ENCODE measurements at regions not wholly inside any gene's neighbourhood (a gene's known extent, or its start where the extent isn't known, plus 50 kb on each side); places are given as distances from the start of the nearest gene placed in this dataset.

DNA sequence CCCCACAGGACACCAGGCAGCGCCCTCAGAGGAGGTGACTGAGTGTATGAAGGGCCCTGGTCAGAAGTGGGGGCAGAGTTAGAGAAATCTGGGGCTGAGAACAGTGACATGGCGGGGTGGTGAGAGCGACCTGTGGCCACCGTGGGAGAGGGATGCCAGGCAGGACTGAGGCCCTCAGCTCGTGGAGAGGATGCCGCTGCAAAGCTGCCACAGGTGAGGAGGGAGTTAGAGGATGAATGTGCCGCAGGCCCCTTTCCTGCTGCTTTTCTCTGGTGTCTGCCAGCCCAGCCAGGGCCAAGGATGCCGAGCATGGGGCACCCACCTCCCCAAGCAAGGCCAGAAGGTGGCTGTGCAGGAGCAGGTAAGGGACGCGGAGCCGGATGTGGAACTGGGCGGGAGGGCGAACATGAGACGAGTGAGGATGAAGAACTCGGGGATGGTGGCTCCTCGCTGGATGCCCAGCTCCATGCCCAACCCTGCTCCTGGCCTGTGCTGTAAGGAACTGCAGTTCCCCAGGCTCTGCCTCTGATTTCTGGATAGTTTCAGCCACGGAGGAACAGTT, 269.2 kb upstream of the HDAC4 start:
- peak overlapping the region; percentile 18 to 83 (median 62); a peak in 20 of 22 replicates for H3K4me2 ChIP-seq
- no peak for TF ChIP-seq Cebpa-rat (IDR thresholded peaks at IDR 0.05)
- H3K27ac ChIP-seq = peak overlapping the region in 3 of 11 experiments; percentile 25 to 45 (median 32); a peak in 3 of 22 replicates
- H3K27me3 ChIP-seq = no peaks in the 10 kb centered on the region
- H3K4me3 ChIP-seq = no peak overlapping the region
- no peaks in the 10 kb centered on the region for H4K20me1 ChIP-seq
- peak overlapping the region in 5 of 11 experiments; percentile 8 to 54 (median 27); a peak in 7 of 22 replicates for H3K9ac ChIP-seq
- no peaks in the 10 kb centered on the region for H3K36me3 ChIP-seq
- H3K9me3 ChIP-seq (replicated peaks in 1 of 11) = no peaks in the 10 kb centered on the region
- H3K4me1 ChIP-seq = peaks cover 15 to 63% (median 42%) of the 10 kb centered on the region in 10 experiments

DNA sequence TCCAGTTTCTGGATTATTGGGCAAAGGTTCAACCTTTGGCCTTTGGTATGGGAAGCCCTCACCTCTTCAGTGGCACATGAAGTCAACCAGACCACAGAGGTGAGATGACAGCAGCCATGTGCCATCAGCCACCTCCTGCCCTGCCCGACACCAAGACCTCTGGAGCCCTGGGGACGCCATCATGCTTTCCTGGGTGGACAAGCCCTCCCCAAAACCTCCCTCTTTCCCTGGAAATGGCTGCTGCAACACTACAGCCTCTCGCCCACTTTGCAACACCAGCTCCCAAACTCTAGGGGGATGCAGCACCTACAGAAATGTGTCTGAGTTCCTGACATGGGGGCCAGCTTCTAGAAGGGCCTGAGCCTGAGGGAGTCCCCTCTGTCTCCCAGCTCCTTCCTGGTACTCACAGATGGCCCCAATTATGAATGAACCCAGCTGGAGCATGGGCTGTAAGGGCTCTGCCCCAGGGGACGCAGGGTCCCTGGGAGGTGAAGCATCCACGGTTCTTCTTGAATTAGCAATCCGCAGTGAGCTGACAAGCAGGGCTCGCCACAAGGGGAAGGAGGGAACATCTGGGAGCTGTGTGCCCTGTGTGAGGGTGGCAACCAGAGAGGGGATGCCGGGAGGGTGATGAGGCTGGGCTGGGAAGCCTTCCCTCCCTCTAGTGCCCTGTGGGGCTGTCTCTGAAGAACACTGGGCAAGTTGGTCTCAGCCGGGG, 268.5 kb upstream of the HDAC4 start:
- H3K4me2 ChIP-seq = peak overlapping the region; percentile 18 to 83 (median 62); a peak in 20 of 22 replicates
- H3K9ac ChIP-seq = peak overlapping the region in 5 of 11 experiments; percentile 8 to 54 (median 27); a peak in 7 of 22 replicates
- peak overlapping the region in 3 of 11 experiments; percentile 25 to 45 (median 32); a peak in 3 of 22 replicates for H3K27ac ChIP-seq
- no peaks in the 10 kb centered on the region for H3K27me3 ChIP-seq
- H3K9me3 ChIP-seq (replicated peaks in 1 of 11) = no peaks in the 10 kb centered on the region
- TF ChIP-seq Cebpa-rat (IDR thresholded peaks at IDR 0.05) = no peak
- no peak overlapping the region for H3K4me3 ChIP-seq
- no peaks in the 10 kb centered on the region for H4K20me1 ChIP-seq
- H3K4me1 ChIP-seq = peaks cover 15 to 62% (median 36%) of the 10 kb centered on the region in 10 experiments
- no peaks in the 10 kb centered on the region for H3K36me3 ChIP-seq

DNA sequence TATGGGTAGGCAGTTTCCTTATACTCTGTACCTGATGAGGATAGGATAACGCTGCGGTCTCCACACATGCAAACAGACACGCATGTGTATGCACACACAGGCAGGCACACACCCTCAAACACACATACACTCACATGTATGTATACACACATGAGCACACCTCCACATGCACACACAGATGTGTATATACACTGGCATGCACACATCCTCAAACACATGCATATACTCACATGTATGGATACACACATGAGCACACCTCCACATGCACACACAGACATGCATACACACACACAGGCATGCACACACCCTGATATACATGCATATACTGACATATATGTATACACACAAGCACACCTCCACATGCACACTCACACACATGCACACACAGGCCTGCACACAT, 267.8 kb upstream of the HDAC4 start:
- no peak overlapping the region for H3K9ac ChIP-seq
- no peaks in the 10 kb centered on the region for H3K9me3 ChIP-seq (replicated peaks in 1 of 11)
- no peaks in the 10 kb centered on the region for H4K20me1 ChIP-seq
- TF ChIP-seq Cebpa-rat (IDR thresholded peaks at IDR 0.05) = no peak
- H3K27me3 ChIP-seq = no peaks in the 10 kb centered on the region
- no peaks in the 10 kb centered on the region for H3K36me3 ChIP-seq
- H3K4me3 ChIP-seq = no peak overlapping the region
- H3K4me1 ChIP-seq = peaks cover 17 to 60% (median 35%) of the 10 kb centered on the region in 10 experiments
- peak overlapping the region in 9 of 11 experiments; percentile 48 to 83 (median 63); a peak in 14 of 22 replicates for H3K4me2 ChIP-seq
- H3K27ac ChIP-seq = no peak overlapping the region

DNA sequence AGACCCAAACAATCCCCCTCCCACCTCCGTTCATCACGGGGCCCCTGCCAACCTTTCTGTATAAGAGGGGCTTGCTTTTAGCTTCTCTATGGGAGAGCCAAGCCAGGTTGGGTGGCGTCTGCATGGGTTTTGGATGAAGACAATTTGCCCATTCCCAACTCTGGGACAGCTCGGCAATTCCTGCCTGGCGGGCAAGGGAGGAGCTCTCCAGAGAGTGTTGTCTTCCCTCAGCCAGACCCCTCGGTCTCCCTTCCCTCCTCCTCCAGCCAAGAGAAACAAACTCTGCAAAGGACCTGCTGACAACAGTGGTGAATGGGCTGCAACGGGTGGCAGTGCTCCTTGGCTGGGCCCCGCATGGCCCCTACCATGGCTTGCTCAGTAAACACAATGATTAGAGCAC, 267.2 kb upstream of the HDAC4 start:
- no peaks in the 10 kb centered on the region for H3K36me3 ChIP-seq
- H4K20me1 ChIP-seq = no peaks in the 10 kb centered on the region
- peak overlapping the region in 2 of 11 experiments; percentile 63 to 83; a peak in 2 of 22 replicates for H3K4me2 ChIP-seq
- H3K4me1 ChIP-seq = peaks cover 23 to 64% (median 40%) of the 10 kb centered on the region in 10 experiments
- H3K27me3 ChIP-seq = no peaks in the 10 kb centered on the region
- no peak for TF ChIP-seq Cebpa-rat (IDR thresholded peaks at IDR 0.05)
- no peak overlapping the region for H3K4me3 ChIP-seq
- no peak overlapping the region for H3K27ac ChIP-seq
- H3K9ac ChIP-seq = no peak overlapping the region
- H3K9me3 ChIP-seq (replicated peaks in 1 of 11) = no peaks in the 10 kb centered on the region

DNA sequence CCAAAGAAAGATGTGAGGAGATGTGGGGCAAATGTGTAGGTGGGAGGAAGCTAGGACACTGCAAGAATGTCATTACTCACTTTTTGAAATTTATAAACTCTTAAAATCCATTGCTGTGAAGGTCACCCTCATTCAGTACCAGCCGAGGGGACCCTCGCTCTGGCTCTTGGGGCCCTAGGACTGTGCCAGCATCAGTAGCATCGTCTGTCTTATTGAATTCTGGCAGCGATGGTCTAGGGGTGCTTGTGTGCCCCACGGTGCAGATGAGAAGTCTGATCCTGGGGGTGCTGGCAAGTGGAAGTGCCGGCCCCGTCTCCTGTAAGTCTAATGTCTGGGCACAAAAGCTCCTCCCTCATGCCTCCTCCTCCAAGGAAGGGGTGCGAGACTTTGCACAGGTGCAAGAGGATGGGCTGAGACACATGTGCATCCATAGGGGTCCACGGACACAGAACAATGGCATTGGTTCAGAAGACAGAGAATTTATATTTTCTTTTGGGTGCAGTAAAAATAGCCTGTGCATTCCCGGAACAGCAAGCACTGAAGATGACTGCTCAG, 266.7 kb upstream of the HDAC4 start:
- H3K9ac ChIP-seq = no peak overlapping the region
- H4K20me1 ChIP-seq = no peaks in the 10 kb centered on the region
- no peaks in the 10 kb centered on the region for H3K9me3 ChIP-seq (replicated peaks in 1 of 11)
- peaks cover 28 to 69% (median 46%) of the 10 kb centered on the region in 10 experiments for H3K4me1 ChIP-seq
- H3K4me3 ChIP-seq = no peak overlapping the region
- peak overlapping the region in 7 of 11 experiments; percentile 4 to 55 (median 36); a peak in 6 of 22 replicates for H3K4me2 ChIP-seq
- no peak for TF ChIP-seq Cebpa-rat (IDR thresholded peaks at IDR 0.05)
- no peaks in the 10 kb centered on the region for H3K27me3 ChIP-seq
- no peak overlapping the region for H3K27ac ChIP-seq
- H3K36me3 ChIP-seq = no peaks in the 10 kb centered on the region

DNA sequence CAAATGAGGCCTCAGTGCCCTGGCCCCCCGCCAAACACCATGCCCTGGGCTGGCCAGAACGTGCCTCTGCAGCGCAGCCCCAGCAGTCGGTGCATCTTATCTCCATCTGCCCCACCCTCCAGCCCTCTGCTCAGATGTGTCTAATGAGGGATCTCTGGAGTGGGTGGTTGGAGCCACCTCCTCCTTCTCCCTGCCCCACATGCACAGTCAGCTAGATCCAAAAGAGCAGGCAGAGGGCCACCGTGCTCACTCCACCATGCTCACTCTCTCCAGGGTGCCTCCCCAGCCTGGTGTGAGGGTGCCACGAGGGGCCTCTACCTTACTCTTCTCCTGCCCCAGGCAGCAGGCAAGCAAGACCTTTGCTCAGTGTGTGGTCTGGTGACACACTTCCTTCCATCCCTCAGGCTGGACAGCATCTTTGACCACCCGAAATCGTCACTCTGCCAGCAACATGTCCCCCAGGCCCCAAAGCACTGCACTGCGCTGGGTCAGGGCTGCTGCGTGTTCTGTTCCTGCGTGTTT, 266.1 kb upstream of the HDAC4 start:
- Histone ChIP-seq H3K27me3 (no peaks in the 10 kb centered on the region), H3K4me1 (peaks cover 34 to 75% (median 52%) of the 10 kb centered on the region in 10 experiments), H3K27ac (no peak overlapping the region), H3K9ac (no peak overlapping the region), H3K36me3 (no peaks in the 10 kb centered on the region), H3K9me3 (replicated peaks in 1 of 11) (no peaks in the 10 kb centered on the region), H3K4me3 (no peak overlapping the region), H3K4me2 (peak overlapping the region in 7 of 11 experiments; percentile 4 to 55 (median 36); a peak in 8 of 22 replicates), H4K20me1 (no peaks in the 10 kb centered on the region)
- TF ChIP-seq Cebpa-rat (IDR thresholded peaks at IDR 0.05) = no peak

DNA sequence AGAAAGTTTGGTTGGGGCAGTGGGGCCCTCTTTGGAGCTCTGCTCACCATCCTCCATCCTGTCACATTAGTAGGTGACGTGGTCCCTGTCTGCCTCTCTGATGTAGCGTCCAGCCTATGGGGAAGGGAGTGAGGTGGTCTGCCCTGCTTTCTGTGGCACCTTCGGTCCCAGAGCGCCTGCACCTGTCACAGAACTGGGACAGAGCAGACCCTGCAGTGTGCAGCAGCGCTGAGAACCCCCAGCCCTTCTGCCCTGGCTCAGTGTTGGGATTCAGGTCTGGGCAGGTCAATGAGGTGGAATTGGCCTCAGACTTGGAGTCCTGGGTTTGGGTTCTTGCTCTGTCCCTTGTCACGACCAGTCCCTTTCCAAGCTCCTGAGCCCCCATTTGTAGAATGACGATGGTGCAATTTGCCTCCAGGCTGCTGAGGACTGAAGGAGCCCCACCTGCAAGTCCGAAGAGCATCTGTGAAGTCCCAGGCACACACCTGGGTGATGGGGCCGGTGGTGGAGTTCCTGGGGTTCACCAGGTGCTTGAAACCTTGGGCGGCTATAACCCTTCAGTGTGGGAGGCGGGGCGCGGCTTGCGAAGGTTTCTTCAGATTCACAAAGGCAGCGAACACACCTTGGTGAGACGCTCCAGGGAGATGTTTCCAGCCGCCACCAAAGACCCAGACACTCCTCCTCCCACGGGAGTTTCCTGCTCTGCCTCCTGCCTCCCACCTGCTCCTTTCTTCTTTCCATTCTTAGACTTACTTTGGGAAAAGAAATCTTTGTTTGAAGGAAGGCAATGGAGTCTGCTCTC, 265.4 kb upstream of the HDAC4 start:
- Histone ChIP-seq H3K4me3 (no peak overlapping the region), H3K27me3 (no peaks in the 10 kb centered on the region), H4K20me1 (no peaks in the 10 kb centered on the region), H3K27ac (no peak overlapping the region), H3K9ac (no peak overlapping the region), H3K36me3 (no peaks in the 10 kb centered on the region), H3K9me3 (replicated peaks in 1 of 11) (no peaks in the 10 kb centered on the region), H3K4me1 (peaks cover 41 to 82% (median 58%) of the 10 kb centered on the region in 10 experiments), H3K4me2 (peak overlapping the region in 6 of 11 experiments; percentile 15 to 55 (median 37); a peak in 6 of 22 replicates)
- no peak for TF ChIP-seq Cebpa-rat (IDR thresholded peaks at IDR 0.05)

DNA sequence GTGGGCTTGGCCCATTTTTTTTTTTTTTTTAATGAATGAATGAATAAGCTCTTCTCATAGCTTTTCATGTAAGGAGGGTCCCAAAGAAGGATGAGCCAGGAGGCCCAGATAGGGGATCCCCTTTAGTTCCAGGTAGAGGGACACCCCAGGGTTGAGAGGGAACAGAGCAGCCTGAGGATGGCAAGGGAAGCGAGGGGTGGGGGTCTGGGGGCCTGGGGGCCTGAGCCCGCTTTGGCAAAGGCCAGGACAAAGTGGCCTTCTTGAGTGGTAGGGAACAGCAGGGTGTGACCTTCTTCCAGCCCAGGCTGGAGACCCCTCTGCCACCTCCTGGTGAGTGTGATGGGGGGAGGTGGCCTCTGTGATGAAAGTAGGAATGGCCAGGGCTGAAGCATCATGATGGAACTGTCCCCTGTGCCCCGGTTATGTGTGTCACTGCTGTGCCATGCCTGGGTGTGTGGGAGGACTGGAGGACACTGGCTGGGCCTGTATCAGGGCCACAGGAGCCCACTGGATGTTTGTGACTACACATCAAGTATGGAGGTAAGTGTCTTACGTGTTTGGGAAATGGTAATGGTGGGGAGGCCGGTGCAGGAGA, 263.5 kb upstream of the HDAC4 start:
- no peak for TF ChIP-seq Cebpa-rat (IDR thresholded peaks at IDR 0.05)

More for the DNA sequence above, 263.5 kb upstream of the HDAC4 start:
- H3K9me3 ChIP-seq (replicated peaks in 1 of 11) = peaks cover 0 to 7% (median 0%) of the 10 kb centered on the region in 11 experiments; a peak in 1 of 22 replicates
- H3K4me1 ChIP-seq = peaks cover 52 to 81% (median 63%) of the 10 kb centered on the region in 10 experiments
- H4K20me1 ChIP-seq = no peaks in the 10 kb centered on the region
- no peak overlapping the region for H3K27ac ChIP-seq
- no peak overlapping the region for H3K9ac ChIP-seq
- H3K4me3 ChIP-seq = no peak overlapping the region
- peak overlapping the region in 8 of 11 experiments; percentile 72 to 92 (median 82); a peak in 12 of 22 replicates for H3K4me2 ChIP-seq
- no peaks in the 10 kb centered on the region for H3K27me3 ChIP-seq
- H3K36me3 ChIP-seq = no peaks in the 10 kb centered on the region
